ENCODE measurements at regions not wholly inside any gene's neighbourhood (a gene's known extent, or its start where the extent isn't known, plus 50 kb on each side); places are given as distances from the start of the nearest gene placed in this dataset.

- DNase-seq, result no peak
Observed at GRCh38 chr4:181578911-181579310, 664.3 kb upstream of the TENM3 start.

DNA sequence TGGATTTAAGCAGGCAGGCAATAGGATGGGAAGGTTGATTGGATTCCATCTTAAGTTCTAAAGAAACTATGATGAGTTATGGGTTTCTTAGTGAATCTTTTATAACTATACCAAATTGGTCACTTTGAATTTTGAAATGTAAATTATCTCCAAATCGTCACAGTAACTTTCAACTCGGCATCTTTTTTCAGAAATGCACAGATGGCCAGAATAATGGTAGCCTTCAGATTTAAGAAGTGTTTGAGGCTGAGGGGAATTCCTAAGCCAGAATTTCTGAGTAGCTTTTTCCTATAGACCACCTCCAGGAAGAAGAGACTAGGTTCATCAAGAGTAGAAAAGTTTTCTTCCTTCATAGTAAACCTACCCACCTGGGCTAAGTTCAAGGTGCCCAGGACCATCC is 663.7 kb upstream of the TENM3 start:
- DNase-seq, result no peak

DNA sequence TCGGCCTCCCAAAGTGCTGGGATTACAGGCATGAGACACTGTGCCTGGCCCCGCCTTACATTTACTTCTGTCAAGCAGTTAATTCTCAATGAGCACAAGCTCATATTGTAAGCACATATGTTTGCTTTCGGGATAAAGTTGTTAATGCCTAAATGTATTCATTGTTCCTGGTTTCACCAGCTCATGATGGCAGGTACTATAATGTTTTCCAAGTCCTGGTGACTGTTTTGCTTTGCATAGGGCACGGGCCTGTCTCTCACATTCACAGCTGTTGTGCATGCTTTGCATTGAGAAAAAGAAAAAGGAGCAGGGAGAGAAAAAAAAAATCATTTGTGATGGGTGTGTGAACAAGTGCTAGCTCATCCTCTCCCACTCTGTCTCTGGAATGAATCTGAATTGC is 661.2 kb upstream of the TENM3 start:
- DNase-seq, result no peak

DNA sequence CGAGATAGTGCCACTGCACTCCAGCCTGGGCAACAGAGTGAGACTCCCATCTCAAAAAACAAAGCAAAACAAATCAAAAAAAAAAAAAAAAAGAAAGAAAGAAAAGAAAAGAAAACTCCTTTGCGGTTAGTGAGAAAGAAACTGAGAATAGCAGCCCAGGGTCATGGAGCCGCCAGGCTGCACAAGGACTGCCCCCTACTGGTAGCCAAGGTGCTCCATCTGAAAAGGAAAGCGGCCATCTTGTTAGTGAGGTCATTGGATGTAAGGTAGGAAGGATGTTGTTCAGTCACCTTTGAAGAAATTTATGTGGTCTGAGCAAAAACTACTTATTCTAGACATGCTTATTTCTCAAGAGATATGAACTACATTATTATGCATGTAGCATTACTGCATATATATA is 660.6 kb upstream of the TENM3 start:
- no peak for DNase-seq

GRCh38 chr4:181588733-181589302 is 654.4 kb upstream of the TENM3 start:
- no peak for DNase-seq

DNA sequence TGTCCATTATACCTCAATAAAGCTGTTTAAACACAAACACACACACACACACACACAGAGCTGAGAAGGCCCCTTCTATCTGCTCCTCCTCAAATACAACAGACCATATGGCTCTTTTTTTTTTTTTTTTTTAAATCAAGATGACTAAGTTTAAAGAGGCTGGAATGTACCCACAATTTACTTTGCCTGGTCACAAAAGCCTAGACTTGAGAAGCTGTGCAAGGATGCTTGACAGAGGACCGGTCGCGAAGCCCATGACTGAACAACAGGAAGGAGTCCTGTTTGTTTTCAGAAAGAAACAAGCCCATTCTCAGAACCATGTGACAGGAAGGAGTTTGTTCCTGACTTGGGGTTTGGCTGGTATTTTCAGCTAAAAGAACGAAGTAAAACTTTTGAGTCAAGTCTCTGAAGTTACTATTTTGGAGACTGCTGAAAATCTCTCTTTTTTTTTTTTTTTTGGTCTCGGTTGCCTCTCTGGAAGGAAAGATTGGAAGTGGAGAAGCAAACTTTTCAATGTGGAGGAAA is 650.9 kb upstream of the TENM3 start:
- no peak for DNase-seq

GRCh38 chr4:181593703-181594102 is 649.5 kb upstream of the TENM3 start:
- DNase-seq, result no peak

DNA sequence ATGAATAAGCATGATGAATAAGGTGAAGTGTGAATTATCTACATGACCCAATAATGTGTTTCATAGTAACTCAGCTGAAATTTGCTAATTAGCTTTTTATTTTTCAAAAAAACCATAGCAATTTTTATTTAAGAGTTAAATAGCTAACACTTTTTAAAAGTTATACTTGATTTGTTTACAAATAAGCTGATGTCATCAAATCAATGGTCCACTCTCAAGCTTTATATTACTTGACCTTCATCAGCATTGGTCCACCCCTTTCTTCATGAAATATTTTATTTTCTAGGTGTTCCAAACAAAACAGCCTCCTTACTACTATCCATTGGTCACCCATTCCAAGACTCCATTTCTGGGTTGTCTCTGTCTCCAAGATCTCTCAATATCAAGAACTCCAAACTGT is 649.0 kb upstream of the TENM3 start:
- no peak for DNase-seq

GRCh38 chr4:181595716-181596115 is 647.5 kb upstream of the TENM3 start:
- DNase-seq, result no peak

- no peak for DNase-seq
Observed at GRCh38 chr4:181597766-181598165, 645.4 kb upstream of the TENM3 start.

DNA sequence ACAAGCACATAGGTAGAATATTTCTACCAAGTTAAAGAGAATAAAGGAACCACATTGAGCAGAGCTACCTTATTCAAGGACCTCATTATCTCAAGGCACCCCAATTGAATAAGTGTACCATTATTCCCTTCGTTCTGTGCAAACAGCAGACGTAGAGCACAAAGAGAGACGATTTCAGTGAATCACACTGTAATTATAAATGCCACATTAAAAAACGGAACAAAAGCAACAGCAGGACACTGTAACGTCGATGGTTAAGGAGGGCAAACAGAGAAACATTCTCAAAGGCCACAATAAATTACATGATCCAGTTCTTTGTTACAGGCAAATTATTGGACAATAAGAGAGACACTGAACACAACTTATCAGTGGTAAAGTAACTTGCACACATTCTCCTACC is 644.1 kb upstream of the TENM3 start:
- no peak for DNase-seq

DNA sequence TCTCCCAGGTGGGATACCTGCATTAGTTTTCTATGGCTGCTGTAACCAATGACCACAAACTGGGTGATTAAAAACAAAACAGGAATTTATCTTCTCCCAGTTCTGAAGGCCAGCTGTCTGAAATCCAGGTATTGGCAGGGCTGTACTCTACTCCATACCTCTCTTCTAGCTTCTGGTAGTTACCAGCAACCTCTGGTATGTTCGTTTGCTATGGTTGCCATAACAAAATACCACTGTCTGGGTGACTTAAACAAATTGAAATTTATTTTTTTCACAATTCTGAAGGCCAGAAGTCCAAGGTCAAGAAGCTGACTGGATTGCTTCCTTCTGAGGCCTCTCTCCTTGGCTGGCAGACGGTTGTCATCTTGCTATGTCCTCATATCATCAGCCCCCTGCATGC is 642.1 kb upstream of the TENM3 start:
- no peak for DNase-seq

DNA sequence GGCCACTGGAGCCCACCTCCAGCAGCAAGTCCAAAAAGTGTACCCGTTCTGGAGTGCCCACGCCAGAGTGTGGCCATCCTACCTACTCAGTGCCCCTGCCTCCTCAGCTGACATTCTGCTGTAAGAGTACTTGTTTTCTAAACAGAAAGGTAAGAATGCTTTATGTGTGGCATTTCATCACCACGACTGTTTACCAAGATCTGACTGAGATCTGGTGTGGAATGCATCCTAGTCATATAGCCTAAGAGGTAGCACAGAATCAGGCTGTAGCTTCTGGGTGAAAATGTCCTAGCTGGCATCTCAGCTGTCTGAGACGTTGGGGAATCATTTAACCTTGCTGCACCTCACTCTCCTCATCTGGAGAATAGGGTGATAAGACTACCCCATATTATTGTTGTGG is 638.7 kb upstream of the TENM3 start:
- DNase-seq, result no peak

GRCh38 chr4:181606300-181606699 is 636.9 kb upstream of the TENM3 start:
- no peak for DNase-seq

- no peak for DNase-seq
Observed at GRCh38 chr4:181608181-181608580, 635.0 kb upstream of the TENM3 start.

- DNase-seq, result no peak
Observed at GRCh38 chr4:181611033-181611711, 632.0 kb upstream of the TENM3 start.

- no peak for DNase-seq
Observed at GRCh38 chr4:181611946-181612600, 631.1 kb upstream of the TENM3 start.

DNA sequence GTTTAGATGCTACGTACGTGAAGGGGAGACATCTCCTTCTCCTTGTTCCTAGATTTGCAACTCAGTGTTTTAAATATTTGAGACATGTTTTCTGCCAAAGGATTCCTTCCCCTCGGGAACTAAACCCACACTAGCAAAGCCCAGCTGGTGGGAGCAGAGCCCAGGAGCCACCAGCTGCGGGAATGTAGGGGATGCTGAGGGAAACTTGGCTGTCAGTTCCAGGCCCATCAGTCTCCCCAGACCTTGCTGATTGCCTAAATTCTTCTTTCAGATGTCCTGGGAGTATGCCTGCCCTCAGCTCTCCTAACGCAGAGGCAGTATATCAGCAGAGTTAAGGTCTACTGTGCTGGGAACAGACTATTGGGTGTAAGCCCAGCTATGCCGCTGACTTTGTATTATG is 630.0 kb upstream of the TENM3 start:
- DNase-seq, result no peak

DNA sequence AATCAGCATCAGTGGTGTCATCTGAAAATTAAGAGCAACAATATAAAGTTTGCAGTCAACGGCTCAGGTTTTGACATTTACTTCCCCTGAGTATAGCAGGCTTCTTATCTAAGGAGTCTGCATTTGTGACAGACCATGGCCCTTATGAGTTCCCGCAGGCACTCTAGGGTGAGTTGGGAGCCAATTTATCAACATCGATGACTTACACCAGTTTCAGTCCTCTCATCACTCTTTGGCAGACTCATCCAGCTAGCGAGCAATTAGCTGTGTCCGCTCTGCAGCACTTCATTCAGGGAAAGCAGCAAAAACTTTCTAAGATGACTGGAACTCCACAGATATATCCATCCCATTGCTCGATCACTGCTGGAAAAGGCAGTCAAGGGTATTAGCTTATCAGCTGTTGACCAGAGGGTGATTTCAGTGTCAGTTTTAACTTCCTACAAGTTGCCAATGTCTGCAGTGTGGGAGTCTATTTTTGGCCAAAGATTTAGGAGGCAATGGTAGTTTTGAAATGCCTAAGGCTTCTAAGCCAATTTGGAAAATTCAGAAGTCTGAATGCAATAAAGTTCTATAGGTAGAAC is 625.1 kb upstream of the TENM3 start:
- no peak for DNase-seq

- DNase-seq, result peak in 1 of 2 experiments; percentile 4
Observed at GRCh38 chr4:181618896-181619295, 624.3 kb upstream of the TENM3 start.

GRCh38 chr4:181619651-181620050 is 623.6 kb upstream of the TENM3 start:
- no peak for DNase-seq

DNA sequence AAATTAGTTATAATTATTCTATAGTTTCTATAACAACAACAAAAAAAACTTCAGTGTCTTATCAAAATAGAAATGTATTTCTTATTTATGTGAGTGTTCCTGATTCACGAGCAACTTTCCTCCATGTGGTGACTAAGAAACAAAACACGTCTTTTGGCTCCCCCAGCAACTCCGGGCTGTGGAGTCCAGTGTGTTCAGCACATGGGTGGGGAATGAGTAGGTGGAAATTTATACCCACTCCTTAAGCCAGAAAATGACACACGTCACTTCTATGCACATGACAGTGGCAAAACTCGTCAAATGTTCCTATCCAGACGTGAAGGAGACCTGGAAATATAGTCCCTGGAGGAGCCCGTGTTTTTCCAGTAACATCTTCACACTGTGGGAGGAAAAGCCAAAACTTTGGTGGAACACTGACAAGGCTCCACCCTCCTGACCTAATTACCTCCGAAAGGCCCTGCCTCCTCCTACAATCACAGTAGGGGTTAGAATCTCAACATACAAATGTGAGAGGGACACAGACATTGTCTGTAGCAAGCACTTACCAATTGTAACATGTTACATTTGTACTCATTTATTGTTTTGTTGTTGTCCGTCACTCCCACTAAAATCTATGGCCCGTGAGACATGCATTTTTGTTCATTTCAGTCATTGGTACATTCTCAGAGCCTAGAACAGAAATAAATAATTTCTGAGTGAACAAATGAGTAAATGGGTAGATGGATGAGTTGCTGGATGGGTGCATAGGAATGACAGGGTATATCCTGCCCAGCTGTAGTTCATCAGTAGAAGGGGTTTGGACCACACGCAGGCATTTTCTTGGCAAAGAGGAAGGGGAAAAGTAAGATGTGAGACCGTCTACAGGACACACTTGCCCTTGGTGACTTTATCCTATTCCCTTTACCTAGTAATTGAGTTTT is 605.8 kb upstream of the TENM3 start:
- DNase-seq, result no peak

DNA sequence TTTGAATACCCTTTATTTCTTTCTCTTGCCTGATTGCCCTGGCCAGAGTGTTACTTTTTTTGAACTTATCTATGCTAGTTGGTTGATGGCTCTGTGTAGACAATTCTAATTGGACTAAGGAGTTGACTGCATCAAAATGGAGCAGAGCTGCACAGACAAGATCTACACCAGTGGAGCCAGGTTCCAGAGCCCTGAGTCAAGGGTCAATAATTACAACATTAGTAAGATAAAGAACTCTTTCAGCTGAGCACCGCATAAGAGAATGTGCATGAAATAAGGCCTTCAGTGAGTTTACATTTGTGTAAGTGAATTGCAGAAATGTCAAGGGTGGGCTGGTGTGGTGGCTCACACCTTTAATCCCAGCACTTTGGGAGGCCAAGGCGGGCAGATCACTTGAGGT is 599.7 kb upstream of the TENM3 start:
- no peak for DNase-seq
